ACC112 (cell line): ENCODE measurements at regions not wholly inside any gene's neighbourhood (a gene's known extent, or its start where the extent isn't known, plus 50 kb on each side); places are given as distances from the start of the nearest gene placed in this dataset.

Experiments
- H2AFZ ChIP-seq: fragments of 200-600 bp; sonication (generic); one replicate; pipeline ENCODE4 v1.6.0; 2017; ENCODE audit warnings: antibody characterized with exemption, low read length; ENCODE audit not compliant: unreplicated experiment
- H3K27ac ChIP-seq: fragments of 200-600 bp; sonication (generic); 2 replicates; pipeline ENCODE4 v1.5.1; 2014; ENCODE audit warnings: low read depth, mild to moderate bottlenecking, antibody characterized with exemption, low read length, moderate library complexity
- H3K27me3 ChIP-seq: fragments of 200-600 bp; sonication (generic); 2 replicates; pipeline ENCODE4 v1.6.1; 2014; ENCODE audit warnings: mild to moderate bottlenecking, antibody characterized with exemption, low read length, moderate library complexity, mixed read lengths; ENCODE audit not compliant: insufficient read depth
- H3K36me3 ChIP-seq: fragments of 200-600 bp; sonication (generic); 2 replicates; pipeline ENCODE4 v1.6.1; 2016; ENCODE audit warnings: mild to moderate bottlenecking, antibody characterized with exemption, low read length, moderate library complexity, mixed read lengths; ENCODE audit not compliant: insufficient read depth
- H3K4me1 ChIP-seq: fragments of 200-600 bp; sonication (generic); one replicate; pipeline ENCODE4 v1.6.1; 2016; ENCODE audit warnings: low read length, mixed read lengths; ENCODE audit not compliant: insufficient read depth, unreplicated experiment, control insufficient read depth
- H3K4me3 ChIP-seq: fragments of 200-600 bp; sonication (generic); 2 replicates; pipeline ENCODE4 v1.5.1; 2014; ENCODE audit warnings: mild to moderate bottlenecking, low read depth, low read length
- H3K79me2 ChIP-seq: fragments of 200-600 bp; sonication (generic); one replicate; pipeline ENCODE4 v1.6.0; 2016; ENCODE audit warnings: low read length; ENCODE audit not compliant: control insufficient read depth, unreplicated experiment, insufficient read depth

DNA sequence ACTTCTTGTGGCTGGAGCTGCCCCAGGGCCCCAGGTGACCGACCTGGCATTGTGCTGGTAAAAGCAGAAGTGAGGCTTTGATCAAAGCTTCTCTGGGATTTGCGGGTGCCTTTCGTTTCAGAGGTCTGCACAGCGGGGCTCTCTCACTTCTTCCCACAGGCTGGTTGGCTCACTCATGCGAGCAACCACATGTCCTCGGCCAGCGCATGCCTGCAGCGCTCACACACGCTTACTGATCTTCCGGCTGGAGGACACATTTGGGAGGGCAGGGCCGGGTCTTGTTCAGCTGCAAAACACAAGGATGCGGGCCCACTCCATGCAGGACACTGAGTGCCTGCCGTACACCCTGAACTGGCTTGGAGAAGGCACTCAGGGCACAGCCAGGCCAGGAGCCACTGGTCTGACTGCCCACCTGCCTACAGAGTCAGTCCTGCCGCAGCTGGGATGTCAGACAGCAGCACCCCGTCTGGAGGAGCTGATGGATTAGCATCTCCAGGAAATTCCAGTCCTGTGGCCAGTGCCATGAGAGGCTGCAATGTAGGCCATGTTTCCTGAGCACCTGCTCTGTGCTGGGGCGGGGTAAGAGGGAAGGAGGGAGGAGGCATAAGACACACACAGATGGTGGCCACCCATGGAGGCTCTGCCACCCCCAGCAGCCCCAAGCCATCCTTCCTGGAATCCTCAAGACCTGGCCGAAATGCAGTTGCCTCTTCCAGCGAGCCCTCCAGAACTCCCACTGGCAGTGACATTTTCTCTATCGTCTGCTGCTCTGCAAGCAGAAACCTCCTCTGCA is 1383.2 kb downstream of the BRD1 start:
- no peak overlapping the region for H3K27ac ChIP-seq
- H3K4me3 ChIP-seq = no peak overlapping the region
- H2AFZ ChIP-seq = no peak overlapping the region
- no peaks in the 10 kb centered on the region for H3K36me3 ChIP-seq
- H3K79me2 ChIP-seq = no peaks in the 10 kb centered on the region
- H3K27me3 ChIP-seq = no peaks in the 10 kb centered on the region
- no peaks in the 10 kb centered on the region for H3K4me1 ChIP-seq

DNA sequence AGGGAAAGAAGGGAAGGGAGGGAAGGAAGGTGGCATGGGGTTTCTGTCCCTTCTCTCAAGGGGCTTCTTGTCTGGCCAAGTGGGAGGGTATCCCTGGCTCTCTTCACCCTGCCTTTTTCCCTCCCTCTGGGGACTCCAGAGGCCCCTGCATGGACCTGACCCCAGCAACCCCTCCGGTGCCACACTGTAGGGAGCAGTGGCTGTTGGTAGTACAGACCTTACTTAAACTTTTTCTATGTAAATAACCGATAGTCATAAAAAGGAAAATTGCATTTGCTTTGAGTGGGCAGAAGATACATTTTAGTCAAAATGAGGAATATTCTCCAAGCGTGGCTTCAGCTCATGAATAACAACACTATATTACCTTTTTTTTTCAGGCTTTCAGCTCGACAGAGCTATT is 1384.0 kb downstream of the BRD1 start:
- Histone ChIP-seq H2AFZ (no peak overlapping the region), H3K4me3 (no peak overlapping the region), H3K27me3 (no peaks in the 10 kb centered on the region), H3K79me2 (no peaks in the 10 kb centered on the region), H3K27ac (no peak overlapping the region), H3K36me3 (no peaks in the 10 kb centered on the region), H3K4me1 (no peaks in the 10 kb centered on the region)

GRCh38 chr22:48442663-48443062 is 1385.0 kb downstream of the BRD1 start:
- H3K4me3 ChIP-seq = no peak overlapping the region
- no peaks in the 10 kb centered on the region for H3K27me3 ChIP-seq
- H3K4me1 ChIP-seq = no peaks in the 10 kb centered on the region
- no peak overlapping the region for H3K27ac ChIP-seq
- no peaks in the 10 kb centered on the region for H3K79me2 ChIP-seq
- no peak overlapping the region for H2AFZ ChIP-seq
- no peaks in the 10 kb centered on the region for H3K36me3 ChIP-seq

GRCh38 chr22:48441553-48441850 is 1386.2 kb downstream of the BRD1 start:
- H3K27me3 ChIP-seq = no peaks in the 10 kb centered on the region
- no peak overlapping the region for H2AFZ ChIP-seq
- no peak overlapping the region for H3K4me3 ChIP-seq
- no peaks in the 10 kb centered on the region for H3K4me1 ChIP-seq
- no peaks in the 10 kb centered on the region for H3K79me2 ChIP-seq
- H3K36me3 ChIP-seq = no peaks in the 10 kb centered on the region
- H3K27ac ChIP-seq = no peak overlapping the region

GRCh38 chr22:48440673-48441552 is 1386.8 kb downstream of the BRD1 start:
- H3K4me1 ChIP-seq = no peaks in the 10 kb centered on the region
- no peaks in the 10 kb centered on the region for H3K79me2 ChIP-seq
- no peak overlapping the region for H3K4me3 ChIP-seq
- H3K27ac ChIP-seq = no peak overlapping the region
- H3K27me3 ChIP-seq = no peaks in the 10 kb centered on the region
- no peaks in the 10 kb centered on the region for H3K36me3 ChIP-seq
- H2AFZ ChIP-seq = no peak overlapping the region

DNA sequence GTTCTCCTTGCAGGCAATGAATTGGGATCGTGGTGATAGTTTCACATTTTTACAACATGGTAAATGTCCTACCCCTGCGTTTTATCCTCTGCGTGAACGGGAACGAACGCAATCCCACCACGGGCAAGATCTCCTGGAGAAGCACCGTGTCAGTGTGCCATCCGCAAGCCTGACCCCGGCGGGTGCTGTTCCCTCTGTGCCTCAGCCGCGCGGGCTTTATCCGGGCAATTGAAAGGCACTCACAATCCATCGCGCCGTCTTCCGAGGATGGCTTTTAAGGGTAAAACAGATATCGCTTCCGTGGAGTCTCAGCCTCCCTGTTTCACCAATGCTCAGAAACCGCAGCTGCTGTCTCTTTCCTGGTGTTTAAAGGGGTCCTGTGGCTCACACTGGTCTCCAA is 1387.5 kb downstream of the BRD1 start:
- Histone ChIP-seq H3K4me1 (no peaks in the 10 kb centered on the region), H3K36me3 (no peaks in the 10 kb centered on the region), H3K27ac (no peak overlapping the region), H3K79me2 (no peaks in the 10 kb centered on the region), H3K27me3 (no peaks in the 10 kb centered on the region), H3K4me3 (no peak overlapping the region), H2AFZ (no peak overlapping the region)

GRCh38 chr22:48439560-48440135 is 1388.0 kb downstream of the BRD1 start:
- H3K27me3 ChIP-seq = no peaks in the 10 kb centered on the region
- no peak overlapping the region for H2AFZ ChIP-seq
- no peaks in the 10 kb centered on the region for H3K4me1 ChIP-seq
- no peaks in the 10 kb centered on the region for H3K79me2 ChIP-seq
- H3K4me3 ChIP-seq = no peak overlapping the region
- no peaks in the 10 kb centered on the region for H3K36me3 ChIP-seq
- H3K27ac ChIP-seq = no peak overlapping the region

DNA sequence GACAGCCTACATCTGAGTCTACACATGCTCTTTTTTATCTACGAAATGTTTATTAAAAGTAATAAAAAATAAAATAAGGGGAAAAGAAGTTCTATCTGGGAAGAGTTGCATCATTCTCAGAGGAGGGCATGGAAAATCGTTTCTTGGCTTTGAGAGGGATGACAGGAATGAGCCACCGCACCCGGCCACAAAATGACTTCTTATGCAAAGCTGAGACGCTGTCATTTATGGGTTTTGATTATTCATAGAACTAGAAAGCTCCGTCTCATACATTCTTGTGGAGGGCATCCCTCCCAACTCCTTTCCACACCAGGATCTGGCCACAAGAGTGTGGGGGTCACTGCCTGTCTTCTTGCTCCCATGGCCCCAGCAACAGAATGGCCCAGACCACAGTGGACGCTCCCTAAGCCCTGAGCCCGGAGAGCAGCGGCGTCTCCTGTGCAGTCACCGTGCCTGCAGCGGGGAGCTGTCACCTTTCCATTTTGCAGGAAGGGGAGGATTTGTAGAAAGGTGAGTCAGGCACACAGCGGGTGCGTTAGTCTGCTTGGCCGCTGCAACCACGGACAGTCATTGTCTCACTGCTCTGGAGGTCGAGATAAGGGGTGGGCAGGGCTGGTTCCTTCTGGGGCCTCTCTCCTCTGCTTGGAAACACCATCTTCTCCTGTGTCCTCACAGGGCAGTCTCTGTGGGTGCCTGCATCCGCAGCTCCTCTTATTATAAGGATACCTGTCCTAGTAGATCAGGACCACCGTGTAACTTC is 1388.7 kb downstream of the BRD1 start:
- H2AFZ ChIP-seq = no peak overlapping the region
- no peaks in the 10 kb centered on the region for H3K4me1 ChIP-seq
- H3K4me3 ChIP-seq = no peak overlapping the region
- no peaks in the 10 kb centered on the region for H3K27me3 ChIP-seq
- H3K79me2 ChIP-seq = no peaks in the 10 kb centered on the region
- H3K36me3 ChIP-seq = no peaks in the 10 kb centered on the region
- no peak overlapping the region for H3K27ac ChIP-seq

GRCh38 chr22:48438096-48438495 is 1389.6 kb downstream of the BRD1 start:
- Histone ChIP-seq H2AFZ (no peak overlapping the region), H3K27me3 (no peaks in the 10 kb centered on the region), H3K79me2 (no peaks in the 10 kb centered on the region), H3K4me3 (no peak overlapping the region), H3K4me1 (no peaks in the 10 kb centered on the region), H3K27ac (no peak overlapping the region), H3K36me3 (no peaks in the 10 kb centered on the region)

DNA sequence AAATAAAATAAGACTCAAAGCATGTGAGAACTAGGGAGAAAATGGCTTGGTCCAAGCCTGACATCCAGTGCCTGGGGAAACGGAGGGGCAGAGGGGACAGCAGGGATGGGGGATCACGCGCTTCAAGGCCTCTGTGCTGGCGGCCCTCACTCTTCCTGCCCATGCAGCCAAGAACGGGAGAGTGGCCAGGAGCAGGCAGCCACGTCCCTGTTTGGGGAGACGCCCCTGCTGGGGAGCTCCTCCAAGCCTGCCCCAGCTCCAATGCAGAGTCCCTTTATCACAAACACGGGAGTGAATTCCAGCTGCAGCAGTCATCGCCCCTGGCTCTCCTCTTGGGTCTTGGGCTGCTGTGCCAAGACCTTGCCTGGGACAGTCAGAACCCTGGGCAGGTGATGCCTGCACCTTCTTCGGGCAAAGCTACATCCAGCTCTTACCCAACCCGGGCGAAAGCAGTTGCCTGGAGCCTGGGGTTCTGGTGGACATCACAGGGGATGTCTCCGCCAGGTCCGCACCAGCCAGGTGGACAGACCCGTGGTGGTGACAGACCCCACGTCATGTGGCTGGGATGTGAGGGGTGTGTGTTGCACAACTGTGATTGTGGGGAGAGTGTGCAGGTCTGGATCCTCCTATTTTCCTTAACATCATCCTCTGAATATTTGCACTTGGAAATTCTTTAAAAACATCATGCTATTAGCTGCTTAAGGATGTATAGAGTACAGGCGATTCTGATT is 1391.3 kb downstream of the BRD1 start:
- no peaks in the 10 kb centered on the region for H3K36me3 ChIP-seq
- H3K4me1 ChIP-seq = no peaks in the 10 kb centered on the region
- H3K27me3 ChIP-seq = no peaks in the 10 kb centered on the region
- no peaks in the 10 kb centered on the region for H3K79me2 ChIP-seq
- H3K27ac ChIP-seq = no peak overlapping the region
- no peak overlapping the region for H3K4me3 ChIP-seq
- H2AFZ ChIP-seq = no peak overlapping the region
